DOHH2 (cell line): ENCODE measurements at regions not wholly inside any gene's neighbourhood (a gene's known extent, or its start where the extent isn't known, plus 50 kb on each side); places are given as distances from the start of the nearest gene placed in this dataset.

Experiments used
- H3F3A ChIP-seq: fragments of 200-600 bp; sonication (generic), shearing (Covaris generic); 2 replicates; pipeline ENCODE4 v1.6.0; 2016; ENCODE audit warnings: antibody characterized with exemption, mild to moderate bottlenecking; ENCODE audit not compliant: control insufficient read depth, insufficient read depth
- H3K27ac ChIP-seq: fragments of 200-600 bp; sonication (generic); 2 replicates; pipeline ENCODE4 v1.5.1; 2014; ENCODE audit warnings: low read depth, mild to moderate bottlenecking, low read length, moderate library complexity
- H3K27me3 ChIP-seq: fragments of 200-600 bp; sonication (generic); 2 replicates; pipeline ENCODE4 v1.6.1; 2014; ENCODE audit warnings: mild to moderate bottlenecking, low read length, mixed read lengths; ENCODE audit not compliant: control insufficient read depth
- H3K36me3 ChIP-seq: fragments of 200-600 bp; sonication (generic); 2 replicates; pipeline ENCODE4 v1.6.1; 2014; ENCODE audit warnings: mild to moderate bottlenecking, low read length, moderate library complexity, mixed read lengths; ENCODE audit not compliant: control insufficient read depth
- H3K4me1 ChIP-seq: fragments of 200-600 bp; sonication (generic); 2 replicates; pipeline ENCODE4 v1.6.1; 2014; ENCODE audit warnings: mild to moderate bottlenecking, low read length, mixed read lengths; ENCODE audit not compliant: control insufficient read depth
- H3K4me2 ChIP-seq: fragments of 200-600 bp; sonication (generic); 2 replicates; pipeline ENCODE4 v1.6.0; 2014; ENCODE audit warnings: mild to moderate bottlenecking, low read length, moderate library complexity
- H3K4me3 ChIP-seq: fragments of 200-600 bp; sonication (generic); 2 replicates; pipeline ENCODE4 v1.5.1; 2014; ENCODE audit warnings: mild to moderate bottlenecking, low read length, mixed read lengths
- H3K79me2 ChIP-seq: fragments of 200-600 bp; sonication (generic); 2 replicates; pipeline ENCODE4 v1.6.1; 2014; ENCODE audit warnings: mild to moderate bottlenecking, low read length, mixed read lengths; ENCODE audit not compliant: control insufficient read depth
- H3K9me2 ChIP-seq: fragments of 200-600 bp; sonication (generic); replicated peaks from 2 replicates; pipeline ENCODE4 v1.6.1; 2014; ENCODE audit warnings: mild to moderate bottlenecking, low read length, mixed read lengths; ENCODE audit not compliant: control insufficient read depth
- H3K9me3 ChIP-seq: fragments of 200-600 bp; sonication (generic); 2 replicates; pipeline ENCODE4 v1.6.1; 2014; ENCODE audit warnings: antibody characterized with exemption, low read length, mixed read lengths; ENCODE audit not compliant: control insufficient read depth, insufficient read depth
- H4K20me1 ChIP-seq: fragments of 200-600 bp; sonication (generic); 2 replicates; pipeline ENCODE4 v1.6.0; 2014; ENCODE audit warnings: low read depth, mild to moderate bottlenecking, antibody characterized with exemption, low read length, moderate library complexity; ENCODE audit not compliant: control insufficient read depth, insufficient read depth
- EZH2phosphoT487 ChIP-seq: fragments of 200-600 bp; sonication (generic); IDR thresholded peaks from 2 replicates; pipeline ENCODE4 v1.6.1; 2017; ENCODE audit warnings: borderline replicate concordance, mild to moderate bottlenecking, antibody characterized with exemption, low read length, moderate library complexity, mixed read lengths
- TF ChIP-seq, protein P1 (sequence below): fragments of 200-600 bp; sonication (generic); IDR thresholded peaks from one replicate; pipeline ENCODE4 v1.5.1; 2014; ENCODE audit warnings: antibody characterized with exemption, mild to moderate bottlenecking, low read depth, low read length; ENCODE audit not compliant: poor library complexity, severe bottlenecking

DNA sequence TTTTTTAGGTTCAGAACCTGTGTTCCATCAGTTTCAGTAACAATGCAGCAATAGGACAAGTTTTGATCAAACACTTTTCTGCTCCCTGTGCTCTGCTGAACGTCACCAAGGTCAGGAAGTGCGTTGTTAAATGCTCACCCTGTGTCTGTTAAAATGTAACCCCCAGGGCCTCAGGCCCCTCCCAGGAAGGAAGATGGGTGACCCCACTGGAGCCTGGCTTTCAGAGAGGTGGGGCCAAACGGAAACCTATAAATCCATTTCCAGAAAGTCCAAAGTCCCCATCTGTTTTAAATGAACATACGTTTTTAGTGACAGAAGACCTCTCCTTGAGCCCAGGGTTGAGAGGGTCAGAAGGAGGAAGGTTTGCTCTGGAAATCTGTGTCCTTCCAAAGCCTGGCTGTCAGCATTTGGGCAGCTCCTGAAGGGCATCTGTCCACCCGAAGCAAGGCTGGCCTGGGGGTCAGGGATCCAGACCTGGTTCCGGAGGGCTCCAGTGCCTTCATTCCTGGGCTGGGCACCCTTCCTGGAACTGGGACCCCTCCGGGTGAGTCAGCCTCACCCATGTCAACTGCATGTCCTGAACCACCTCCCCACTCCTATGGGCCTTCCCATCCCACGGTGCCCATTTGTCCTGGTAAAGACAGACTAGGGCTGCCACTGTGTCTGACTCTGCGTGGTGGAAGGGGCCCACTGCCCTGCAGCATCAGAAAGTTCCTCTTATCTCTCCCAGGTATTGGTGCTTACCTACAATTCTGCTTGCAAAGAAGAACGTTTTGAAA is 117.4 kb upstream of the COPS8 start:
- H3F3A ChIP-seq: no peaks in the 10 kb centered on the region
- no peaks in the 10 kb centered on the region for H3K36me3 ChIP-seq
- TF ChIP-seq, protein P1, sequence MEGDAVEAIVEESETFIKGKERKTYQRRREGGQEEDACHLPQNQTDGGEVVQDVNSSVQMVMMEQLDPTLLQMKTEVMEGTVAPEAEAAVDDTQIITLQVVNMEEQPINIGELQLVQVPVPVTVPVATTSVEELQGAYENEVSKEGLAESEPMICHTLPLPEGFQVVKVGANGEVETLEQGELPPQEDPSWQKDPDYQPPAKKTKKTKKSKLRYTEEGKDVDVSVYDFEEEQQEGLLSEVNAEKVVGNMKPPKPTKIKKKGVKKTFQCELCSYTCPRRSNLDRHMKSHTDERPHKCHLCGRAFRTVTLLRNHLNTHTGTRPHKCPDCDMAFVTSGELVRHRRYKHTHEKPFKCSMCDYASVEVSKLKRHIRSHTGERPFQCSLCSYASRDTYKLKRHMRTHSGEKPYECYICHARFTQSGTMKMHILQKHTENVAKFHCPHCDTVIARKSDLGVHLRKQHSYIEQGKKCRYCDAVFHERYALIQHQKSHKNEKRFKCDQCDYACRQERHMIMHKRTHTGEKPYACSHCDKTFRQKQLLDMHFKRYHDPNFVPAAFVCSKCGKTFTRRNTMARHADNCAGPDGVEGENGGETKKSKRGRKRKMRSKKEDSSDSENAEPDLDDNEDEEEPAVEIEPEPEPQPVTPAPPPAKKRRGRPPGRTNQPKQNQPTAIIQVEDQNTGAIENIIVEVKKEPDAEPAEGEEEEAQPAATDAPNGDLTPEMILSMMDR: no peak
- TF ChIP-seq EZH2phosphoT487: no peak
- no peak overlapping the region for H3K4me3 ChIP-seq
- H3K27ac ChIP-seq: no peak overlapping the region
- no peaks in the 10 kb centered on the region for H3K9me2 ChIP-seq
- no peaks in the 10 kb centered on the region for H3K27me3 ChIP-seq
- no peaks in the 10 kb centered on the region for H3K79me2 ChIP-seq
- H3K4me2 ChIP-seq: no peak overlapping the region
- no peaks in the 10 kb centered on the region for H4K20me1 ChIP-seq
- no peaks in the 10 kb centered on the region for H3K9me3 ChIP-seq
- H3K4me1 ChIP-seq: peaks cover 12% of the 10 kb centered on the region

DNA sequence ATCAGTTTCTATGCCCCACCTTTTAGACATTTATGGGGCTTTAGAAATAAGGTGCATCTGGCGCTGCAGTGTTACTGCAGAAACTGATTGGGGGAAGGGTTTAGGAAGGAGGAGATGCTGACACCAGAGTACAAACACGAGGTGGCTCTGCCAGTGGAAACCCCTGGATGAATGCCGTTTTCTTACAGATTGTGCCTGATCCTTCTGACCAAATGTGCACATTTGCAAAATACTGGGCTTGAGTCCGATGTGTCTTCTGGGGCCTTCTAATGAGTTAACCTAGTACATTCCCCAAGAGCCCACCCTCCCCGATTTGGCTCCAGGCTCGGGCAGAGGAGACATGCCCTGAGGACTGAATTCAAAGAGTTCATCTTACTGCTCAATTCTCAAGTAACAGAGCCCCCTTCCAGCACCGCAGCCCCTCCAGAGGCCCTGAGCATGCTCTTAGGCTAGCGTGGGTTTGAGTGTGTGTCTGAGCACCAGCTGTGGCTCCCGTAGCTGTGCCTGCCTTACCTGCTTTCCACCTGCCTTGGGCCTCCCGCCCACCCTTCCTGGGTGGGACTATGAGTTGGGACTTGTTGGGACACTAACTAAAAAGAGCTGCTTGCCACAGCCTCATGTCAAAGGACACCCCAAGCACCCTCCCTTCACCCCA is 116.7 kb upstream of the COPS8 start:
- Histone ChIP-seq H3K4me3 (no peak overlapping the region), H3K27ac (no peak overlapping the region), H4K20me1 (no peaks in the 10 kb centered on the region), H3K9me3 (no peaks in the 10 kb centered on the region), H3K79me2 (no peaks in the 10 kb centered on the region), H3K4me1 (peaks cover 19% of the 10 kb centered on the region), H3F3A (no peaks in the 10 kb centered on the region), H3K4me2 (no peak overlapping the region), H3K36me3 (no peaks in the 10 kb centered on the region), H3K27me3 (no peaks in the 10 kb centered on the region), H3K9me2 (no peaks in the 10 kb centered on the region)
- TF ChIP-seq, protein P1: no peak
- TF ChIP-seq EZH2phosphoT487: no peak

DNA sequence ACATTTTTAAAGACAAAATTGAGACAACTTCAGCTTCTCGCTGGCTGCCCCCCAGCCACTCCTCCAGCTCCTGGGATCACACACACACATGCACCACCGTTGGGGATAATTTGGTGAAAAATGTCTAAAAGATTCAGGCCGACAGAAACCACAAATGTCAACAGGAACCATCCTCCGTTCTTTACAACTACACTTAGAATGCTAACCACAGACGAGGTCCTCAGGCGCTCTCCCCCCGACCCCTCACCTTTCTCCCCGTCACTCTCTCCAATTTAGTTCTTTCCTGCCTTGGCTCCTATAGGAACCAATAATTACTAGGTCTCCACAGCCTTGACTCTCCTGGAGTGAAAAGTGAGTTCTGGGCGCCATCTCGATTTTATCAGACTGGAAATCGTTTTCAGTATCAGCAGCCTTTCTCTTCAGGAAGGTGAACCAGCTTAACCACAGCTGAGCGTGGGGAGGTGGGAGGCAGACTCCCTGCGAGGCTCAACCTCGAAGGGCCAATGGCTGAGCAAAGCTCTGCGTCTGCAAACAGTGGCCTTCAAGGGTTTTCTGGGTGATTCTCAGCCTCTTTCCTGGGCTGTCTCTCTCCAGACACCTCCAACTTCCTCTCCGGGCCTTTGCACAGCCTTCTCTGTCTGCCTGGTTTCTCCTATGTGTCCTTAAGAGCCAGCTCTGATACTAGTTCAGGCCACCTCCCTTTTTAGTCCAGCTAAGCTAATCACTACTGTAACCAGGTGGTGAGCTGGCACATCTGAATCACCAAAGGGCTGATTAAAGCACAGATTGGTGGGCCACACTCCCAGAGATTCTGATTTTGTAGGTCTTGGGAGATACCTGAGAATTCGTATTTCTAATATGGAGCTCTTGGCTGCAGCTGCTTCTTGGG is 115.7 kb upstream of the COPS8 start:
- Histone ChIP-seq H3K9me3 (no peaks in the 10 kb centered on the region), H3K4me2 (no peak overlapping the region), H3F3A (no peaks in the 10 kb centered on the region), H3K36me3 (no peaks in the 10 kb centered on the region), H3K79me2 (no peaks in the 10 kb centered on the region), H3K4me1 (peaks cover 29% of the 10 kb centered on the region), H3K4me3 (no peak overlapping the region), H3K27ac (no peak overlapping the region), H3K27me3 (no peaks in the 10 kb centered on the region), H4K20me1 (no peaks in the 10 kb centered on the region), H3K9me2 (no peaks in the 10 kb centered on the region)
- no peak for TF ChIP-seq EZH2phosphoT487
- TF ChIP-seq, protein P1: no peak
